HEK293 (cell line): ENCODE measurements at regions not wholly inside any gene's neighbourhood (a gene's known extent, or its start where the extent isn't known, plus 50 kb on each side); places are given as distances from the start of the nearest gene placed in this dataset.

ENCODE experiments used
- CTCF ChIA-PET: fragments of 350-600 bp; formaldehyde crosslinking; extraction: SDS; loops from one replicate; lab custom pipeline; 2021; ENCODE audit warnings: antibody characterized with exemption; lab: Yijun Ruan, JAX
- POLR2A ChIA-PET: fragments of 300-600 bp; formaldehyde crosslinking; extraction: SDS; loops from one replicate; lab custom pipeline; 2020; ENCODE audit warnings: antibody characterized with exemption, inconsistent platforms; lab: Yijun Ruan, JAX
- H3K27ac ChIP-seq: fragments of 200-500 bp; sonication (Bioruptor generic); 2 replicates; pipeline ENCODE4 v1.5.1; 2014; ENCODE audit warnings: low read depth, low read length, control low read depth, inconsistent platforms; ENCODE audit errors: extremely low read depth
- H3K36me3 ChIP-seq, 2 experiments: fragments of 200-500 bp in 1 of 2; sonication (Bioruptor generic) in 1 of 2; 1 replicate in 1 of 2; 2 replicates in 1 of 2; pipeline ENCODE4 v1.5.1; 2014 to 2017; ENCODE audit warnings: inconsistent platforms in 2 of 2, low read length in 2 of 2; ENCODE audit not compliant: control insufficient read depth in 2 of 2, insufficient read depth in 1 of 2
- H3K4me1 ChIP-seq: fragments of 200-500 bp; sonication (Bioruptor generic); 2 replicates; pipeline ENCODE4 v1.5.1; 2014; ENCODE audit warnings: mild to moderate bottlenecking, low read length, inconsistent platforms; ENCODE audit not compliant: control insufficient read depth, insufficient read depth
- H3K4me3 ChIP-seq: 2 replicates; pipeline ENCODE4 v1.5.1; 2011; ENCODE audit warnings: low read depth, mild to moderate bottlenecking, control low read depth, low read length, moderate library complexity
- H3K9me3 ChIP-seq: fragments of 200-500 bp; sonication (Bioruptor generic); 2 replicates; pipeline ENCODE4 v1.5.1; 2014; ENCODE audit warnings: low read depth, low read length, inconsistent platforms; ENCODE audit not compliant: control insufficient read depth, insufficient read depth
- AEBP2 ChIP-seq: fragments of 450-650 bp; formaldehyde crosslinking; IDR thresholded peaks from 2 replicates; pipeline ENCODE4 v1.5.1; 2016; ENCODE audit warnings: missing biosample characterization, missing genetic modification characterization, borderline replicate concordance
- BCL6B ChIP-seq: fragments of 450-650 bp; formaldehyde crosslinking; IDR thresholded peaks from 2 replicates; pipeline ENCODE4 v1.5.1; 2017; ENCODE audit warnings: missing biosample characterization, missing genetic modification characterization
- GFI1B ChIP-seq: fragments of 450-650 bp; formaldehyde crosslinking; IDR thresholded peaks from 2 replicates; pipeline ENCODE4 v1.5.1; 2016; ENCODE audit warnings: missing biosample characterization, missing genetic modification characterization
- KLF17 ChIP-seq: fragments of 450-650 bp; formaldehyde crosslinking; IDR thresholded peaks from 2 replicates; pipeline ENCODE4 v1.5.1; 2016; ENCODE audit warnings: missing biosample characterization, missing genetic modification characterization
- MEIS1 ChIP-seq: sonication (generic); formaldehyde crosslinking; IDR thresholded peaks from 2 replicates; pipeline ENCODE4 v1.8.1; 2022; ENCODE audit warnings: missing genetic modification reagents, mild to moderate bottlenecking, borderline replicate concordance
- PATZ1 ChIP-seq: fragments of 450-650 bp; formaldehyde crosslinking; IDR thresholded peaks from 2 replicates; pipeline ENCODE4 v1.5.1; 2016; ENCODE audit warnings: missing biosample characterization, missing genetic modification characterization
- REPIN1 ChIP-seq: fragments of 450-650 bp; formaldehyde crosslinking; IDR thresholded peaks from 2 replicates; pipeline ENCODE4 v1.5.1; 2017; ENCODE audit warnings: missing biosample characterization, missing genetic modification characterization, low read depth
- SETDB1 ChIP-seq: IDR thresholded peaks from one replicate; pipeline ENCODE4 v1.6.1; 2017; ENCODE audit warnings: mild to moderate bottlenecking, low read length, moderate library complexity, mixed read lengths; ENCODE audit not compliant: insufficient read length
- ZBTB44 ChIP-seq: fragments of 450-650 bp; IDR thresholded peaks from 2 replicates; pipeline ENCODE4 v1.5.1; 2018; ENCODE audit warnings: missing biosample characterization, mild to moderate bottlenecking, missing genetic modification characterization
- ZFP3 ChIP-seq: fragments of 450-650 bp; formaldehyde crosslinking; IDR thresholded peaks from 2 replicates; pipeline ENCODE4 v1.5.1; 2016; ENCODE audit warnings: low read depth, missing biosample characterization, missing genetic modification characterization
- ZNF114 ChIP-seq: fragments of 450-650 bp; formaldehyde crosslinking; IDR thresholded peaks from 2 replicates; pipeline ENCODE4 v1.5.0; 2017; ENCODE audit warnings: missing biosample characterization, missing genetic modification characterization
- ZNF121 ChIP-seq: fragments of 450-650 bp; formaldehyde crosslinking; IDR thresholded peaks from 2 replicates; pipeline ENCODE4 v1.5.1; 2016; ENCODE audit warnings: missing biosample characterization, missing genetic modification characterization
- ZNF146 ChIP-seq: fragments of 450-650 bp; formaldehyde crosslinking; IDR thresholded peaks from 2 replicates; pipeline ENCODE4 v1.5.1; 2016; ENCODE audit warnings: missing biosample characterization, missing genetic modification characterization
- ZNF239 ChIP-seq: fragments of 450-650 bp; formaldehyde crosslinking; IDR thresholded peaks from 2 replicates; pipeline ENCODE4 v1.5.1; 2016; ENCODE audit warnings: missing biosample characterization, missing genetic modification characterization
- ZNF266 ChIP-seq: fragments of 450-650 bp; formaldehyde crosslinking; IDR thresholded peaks from 2 replicates; pipeline ENCODE4 v1.5.1; 2016; ENCODE audit warnings: missing biosample characterization, missing genetic modification characterization, low read depth
- ZNF366 ChIP-seq: fragments of 450-650 bp; formaldehyde crosslinking; conservative IDR thresholded peaks from 2 replicates; pipeline ENCODE4 v1.5.1; 2016; ENCODE audit warnings: missing biosample characterization, missing genetic modification characterization
- ZNF37A ChIP-seq: fragments of 450-650 bp; IDR thresholded peaks from 2 replicates; pipeline ENCODE4 v1.5.1; 2018; ENCODE audit warnings: missing biosample characterization, missing genetic modification characterization
- ZNF426 ChIP-seq: fragments of 450-650 bp; formaldehyde crosslinking; IDR thresholded peaks from 2 replicates; pipeline ENCODE4 v1.5.1; 2017; ENCODE audit warnings: missing biosample characterization, missing genetic modification characterization, mild to moderate bottlenecking, inconsistent platforms, moderate library complexity
- ZNF473 ChIP-seq: fragments of 450-650 bp; formaldehyde crosslinking; IDR thresholded peaks from 2 replicates; pipeline ENCODE4 v1.5.1; 2017; ENCODE audit warnings: missing biosample characterization, missing genetic modification characterization
- ZNF510 ChIP-seq: fragments of 450-650 bp; formaldehyde crosslinking; IDR thresholded peaks from 2 replicates; pipeline ENCODE4 v1.5.1; 2018; ENCODE audit warnings: mild to moderate bottlenecking, missing genetic modification characterization, missing biosample characterization; ENCODE audit not compliant: insufficient replicate concordance
- ZNF514 ChIP-seq: fragments of 450-650 bp; formaldehyde crosslinking; IDR thresholded peaks from 2 replicates; pipeline ENCODE4 v1.5.1; 2016; ENCODE audit warnings: missing biosample characterization, missing genetic modification characterization
- ZNF664 ChIP-seq: fragments of 450-650 bp; formaldehyde crosslinking; IDR thresholded peaks from 2 replicates; pipeline ENCODE4 v1.5.1; 2016; ENCODE audit warnings: missing biosample characterization, missing genetic modification characterization
- ZNF704 ChIP-seq: fragments of 450-650 bp; formaldehyde crosslinking; IDR thresholded peaks from 2 replicates; pipeline ENCODE4 v1.5.1; 2016; ENCODE audit warnings: missing biosample characterization, missing genetic modification characterization
- ZNF707 ChIP-seq: fragments of 450-650 bp; formaldehyde crosslinking; IDR thresholded peaks from 2 replicates; pipeline ENCODE4 v1.5.1; 2016; ENCODE audit warnings: missing biosample characterization, missing genetic modification characterization
- ZNF777 ChIP-seq: fragments of 450-650 bp; formaldehyde crosslinking; IDR thresholded peaks from 2 replicates; pipeline ENCODE4 v1.5.1; 2017; ENCODE audit warnings: missing biosample characterization, missing genetic modification characterization, borderline replicate concordance
- ZSCAN16 ChIP-seq: fragments of 450-650 bp; formaldehyde crosslinking; IDR thresholded peaks from 2 replicates; pipeline ENCODE4 v1.5.1; 2016; ENCODE audit warnings: missing biosample characterization, missing genetic modification characterization
- ZSCAN4 ChIP-seq: fragments of 450-650 bp; formaldehyde crosslinking; IDR thresholded peaks from 2 replicates; pipeline ENCODE4 v1.5.1; 2017; ENCODE audit warnings: missing biosample characterization, missing genetic modification characterization

- no peak for TF ChIP-seq PATZ1 (tag by site-specific recombination)
- no peak for TF ChIP-seq ZNF114 (tag by site-specific recombination)
- no peak for TF ChIP-seq ZNF366 (tag by site-specific recombination)
- no peak for TF ChIP-seq GFI1B
- TF ChIP-seq ZSCAN4 (tag by site-specific recombination) = no peak
- TF ChIP-seq ZNF777 (tag by site-specific recombination) = no peak
- no peak for TF ChIP-seq AEBP2
These were observed 220.2 kb upstream of the ATP6AP2 start (continued) for GRCh38 chrX:40360557-40360956.

- Histone ChIP-seq H3K4me1 (no peaks in the 10 kb centered on the region), H3K36me3 (no peaks in the 10 kb centered on the region), H3K4me3 (no peak overlapping the region), H3K9me3 (no peaks in the 10 kb centered on the region), H3K27ac (no peak overlapping the region)
- ChIA-PET CTCF (no interaction called here), POLR2A (no interaction called here)
- TF ChIP-seq ZSCAN16 (tag by site-specific recombination) (no peak), ZNF121 (tag by site-specific recombination) (no peak), ZNF514 (tag by site-specific recombination) (no peak), ZNF473 (tag by site-specific recombination) (no peak), ZNF707 (tag by site-specific recombination) (no peak), MEIS1 (CRISPR knock-in tag) (no peak), ZNF664 (tag by site-specific recombination) (no peak), ZNF704 (no peak), KLF17 (tag by site-specific recombination) (no peak), REPIN1 (tag by site-specific recombination) (no peak), ZNF426 (tag by site-specific recombination) (no peak), ZNF266 (tag by site-specific recombination) (no peak), ZNF37A (tag by site-specific recombination) (no peak), ZNF239 (no peak), ZNF146 (tag by site-specific recombination) (no peak), ZNF510 (tag by site-specific recombination) (no peak), ZFP3 (no peak), BCL6B (no peak), ZBTB44 (tag by site-specific recombination) (no peak), SETDB1 (no peak)
These were observed 221.2 kb upstream of the ATP6AP2 start for GRCh38 chrX:40359593-40359992.
